GM19463 (cell line): ENCODE measurements at regions not wholly inside any gene's neighbourhood (a gene's known extent, or its start where the extent isn't known, plus 50 kb on each side); places are given as distances from the start of the nearest gene placed in this dataset.

ENCODE experiments used
- ATAC-seq: cut with Tn5 transposase; IDR thresholded peaks from one replicate; pipeline ENCODE4 v1.9.1; 2021; ENCODE audit warnings: mild to moderate bottlenecking, moderate library complexity; ENCODE audit not compliant: unreplicated experiment

DNA sequence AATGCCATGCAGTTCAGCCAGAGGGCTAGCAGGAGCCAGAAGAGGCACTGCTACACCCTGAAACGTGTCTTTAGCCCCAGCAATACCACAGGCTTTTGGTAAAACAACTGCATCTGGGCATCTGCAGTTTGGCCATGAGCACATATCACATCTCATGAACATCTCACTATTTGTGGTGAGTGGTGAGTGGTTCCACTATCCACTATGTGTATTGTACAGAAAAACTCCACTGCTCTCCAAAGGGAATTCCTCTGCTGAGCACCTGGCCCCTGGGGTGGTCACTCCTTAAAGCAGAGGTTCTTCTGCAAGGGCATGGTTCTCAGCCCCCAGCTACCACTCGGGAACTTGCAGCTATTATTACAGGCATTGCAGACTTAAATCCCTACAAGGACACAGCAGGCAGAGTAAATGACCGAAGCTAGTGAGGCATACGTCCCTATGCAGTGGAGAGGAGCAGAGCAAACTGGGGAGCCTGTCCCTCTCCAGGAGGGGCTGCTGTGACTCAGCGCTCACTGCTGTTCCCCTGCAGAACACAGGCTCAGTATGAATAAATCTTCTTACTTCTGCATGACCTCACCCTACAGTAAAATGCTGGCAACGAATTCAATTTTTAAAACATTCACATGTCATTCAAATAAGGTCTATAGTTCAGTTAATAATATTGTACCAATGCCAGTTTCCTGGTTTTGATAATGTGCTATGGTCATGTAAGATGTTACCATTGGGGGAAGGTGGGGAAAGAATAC is 332.4 kb upstream of the ZNF507 start:
- ATAC-seq, result no peak

DNA sequence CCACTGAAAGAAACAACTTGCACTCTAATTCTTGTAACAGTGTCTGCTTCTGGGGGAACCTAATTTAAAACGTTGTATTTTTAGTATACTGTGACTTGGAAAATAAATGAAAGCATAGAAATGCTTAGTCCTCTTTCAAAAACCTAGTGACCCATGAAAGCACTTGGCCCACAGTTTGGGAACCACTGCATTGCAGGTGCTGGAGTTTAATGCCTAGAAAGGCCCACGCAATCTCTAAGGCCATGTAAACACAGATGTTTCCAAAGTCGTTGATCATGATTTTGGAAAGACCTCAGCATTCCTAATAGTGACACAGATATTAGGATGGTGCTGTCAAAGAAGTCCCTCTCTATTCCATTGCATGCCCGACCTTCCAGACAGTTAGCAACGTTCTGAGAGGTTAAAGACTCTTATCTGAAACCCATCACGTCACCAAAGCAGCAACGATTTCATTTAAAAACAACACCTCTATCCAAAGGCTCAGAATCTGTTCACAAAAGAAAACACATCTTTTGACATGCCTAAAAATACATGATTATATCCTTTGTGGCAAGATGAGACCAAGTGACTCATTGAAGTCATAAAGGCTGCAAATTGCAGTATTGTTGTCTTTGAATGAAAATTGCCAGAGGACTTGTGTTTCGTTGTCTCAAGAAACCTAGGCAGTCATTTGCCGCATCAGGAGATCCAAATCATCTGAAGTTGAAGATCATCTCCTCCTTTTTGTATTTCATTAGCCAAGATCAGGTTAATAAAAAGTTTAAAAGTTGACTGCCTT is 328.0 kb upstream of the ZNF507 start:
- ATAC-seq, result no peak

- no peak for ATAC-seq
These were observed 327.4 kb upstream of the ZNF507 start for GRCh38 chr19:32018014-32018413.

DNA sequence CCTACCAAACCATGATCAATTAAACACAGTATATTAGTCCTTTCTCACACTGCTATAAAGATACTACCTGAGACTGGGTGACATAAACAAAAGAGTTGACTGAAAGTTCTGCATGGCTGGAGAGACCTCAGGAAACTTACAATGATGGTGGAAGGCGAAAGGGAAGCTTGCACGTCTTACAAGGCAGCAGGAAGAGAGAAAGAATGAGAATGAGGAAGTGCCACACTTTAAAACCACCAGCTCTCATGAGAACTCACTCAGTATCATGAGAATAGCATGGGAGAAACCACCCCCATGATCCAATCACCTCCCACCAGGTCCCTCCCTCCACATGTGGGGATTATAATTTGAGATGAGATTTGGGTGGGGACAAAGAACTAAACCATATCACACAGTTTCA is 324.9 kb upstream of the ZNF507 start:
- no peak for ATAC-seq

GRCh38 chr19:32022044-32022640 is 323.3 kb upstream of the ZNF507 start:
- no peak for ATAC-seq

DNA sequence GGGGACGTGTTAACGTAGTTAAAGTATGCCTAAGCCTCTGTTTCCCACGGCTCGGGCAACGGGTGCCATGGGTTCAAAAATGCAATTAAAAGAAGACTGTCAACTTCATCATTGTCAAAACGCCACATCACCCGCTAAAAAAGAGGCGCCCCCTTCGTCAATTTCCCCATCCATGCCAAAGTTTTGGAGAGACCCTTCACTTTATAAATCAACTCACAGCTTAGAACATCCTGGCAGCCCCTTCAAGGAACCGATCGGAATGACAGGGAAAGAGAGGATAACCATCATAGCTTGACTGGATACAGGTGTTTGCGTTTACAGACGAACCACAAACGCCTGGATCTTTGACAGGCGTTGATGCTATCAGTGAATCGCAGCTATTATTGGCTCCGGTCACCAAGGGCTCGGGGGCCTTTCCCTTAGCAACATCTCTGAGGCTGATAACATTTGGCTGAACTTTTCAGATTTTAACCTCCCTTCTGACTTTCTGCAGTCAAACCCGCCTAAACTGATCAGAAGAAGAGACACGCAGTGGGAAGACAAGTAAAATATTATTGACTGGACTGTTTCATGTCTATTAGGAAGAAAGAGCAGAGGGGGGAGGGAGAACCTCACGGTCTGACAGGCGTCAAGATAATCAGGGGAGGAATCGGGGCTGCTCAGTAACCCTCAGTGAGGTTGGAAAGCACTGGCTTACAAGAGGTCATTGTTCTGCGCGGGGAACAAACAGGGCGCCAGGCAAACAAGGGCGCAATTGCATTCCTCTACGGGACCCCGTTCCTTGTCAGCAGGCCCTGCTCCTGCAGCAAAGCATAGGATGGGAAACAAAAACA is 322.5 kb upstream of the ZNF507 start:
- ATAC-seq, result no peak

DNA sequence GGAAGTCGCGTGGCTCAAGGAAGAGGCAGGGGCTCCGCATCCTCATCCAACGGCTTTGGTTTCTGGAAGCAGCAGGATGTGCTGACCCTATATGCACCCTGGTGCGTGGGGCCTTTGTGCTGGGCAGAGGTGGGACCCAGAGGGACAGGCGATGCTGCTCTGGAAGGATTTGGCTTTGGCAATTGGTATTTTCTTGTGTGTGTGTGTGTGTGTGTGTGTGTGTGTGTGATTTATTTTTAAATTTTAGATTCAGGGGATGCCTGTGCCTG is 321.9 kb upstream of the ZNF507 start:
- ATAC-seq, result no peak

- no peak for ATAC-seq
These were observed 316.2 kb upstream of the ZNF507 start for GRCh38 chr19:32029235-32029634.

DNA sequence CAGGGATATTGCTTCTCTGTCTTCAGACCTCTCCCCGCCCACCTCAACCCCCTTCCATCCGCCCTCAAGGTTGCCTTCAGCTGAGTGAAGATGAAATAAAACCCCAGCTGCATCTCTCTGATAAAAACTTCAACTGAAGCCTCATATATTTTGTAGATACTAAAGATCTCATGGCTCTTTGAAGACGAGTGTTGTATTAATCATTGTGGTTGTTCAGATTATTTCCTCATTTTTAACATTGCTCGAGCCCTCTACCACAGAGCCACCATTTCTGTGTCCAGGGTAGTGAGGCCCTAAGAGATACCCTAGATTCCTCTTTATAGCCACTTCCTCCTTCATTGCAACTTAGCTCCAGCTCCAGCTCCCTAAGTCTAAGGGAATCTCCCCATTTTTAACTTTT is 312.8 kb upstream of the ZNF507 start:
- no peak for ATAC-seq

DNA sequence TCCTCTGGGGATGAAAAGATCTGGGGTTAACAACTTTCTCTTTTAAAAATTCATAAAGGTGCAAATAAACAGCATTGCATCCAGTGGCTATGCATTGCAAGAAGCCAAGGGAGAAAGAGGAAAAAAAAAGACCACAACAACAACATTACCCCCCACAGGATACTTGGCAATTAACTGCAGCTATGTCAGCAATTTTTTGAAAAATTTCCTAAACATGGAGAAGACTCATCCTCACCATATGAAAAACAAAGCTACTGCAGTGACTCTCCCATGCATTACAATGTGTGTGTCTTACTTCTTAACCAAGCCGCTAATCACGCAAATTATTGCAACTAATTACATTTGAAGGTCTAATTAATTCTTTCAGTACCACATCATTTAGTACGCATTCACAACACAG is 309.8 kb upstream of the ZNF507 start:
- ATAC-seq, result no peak

DNA sequence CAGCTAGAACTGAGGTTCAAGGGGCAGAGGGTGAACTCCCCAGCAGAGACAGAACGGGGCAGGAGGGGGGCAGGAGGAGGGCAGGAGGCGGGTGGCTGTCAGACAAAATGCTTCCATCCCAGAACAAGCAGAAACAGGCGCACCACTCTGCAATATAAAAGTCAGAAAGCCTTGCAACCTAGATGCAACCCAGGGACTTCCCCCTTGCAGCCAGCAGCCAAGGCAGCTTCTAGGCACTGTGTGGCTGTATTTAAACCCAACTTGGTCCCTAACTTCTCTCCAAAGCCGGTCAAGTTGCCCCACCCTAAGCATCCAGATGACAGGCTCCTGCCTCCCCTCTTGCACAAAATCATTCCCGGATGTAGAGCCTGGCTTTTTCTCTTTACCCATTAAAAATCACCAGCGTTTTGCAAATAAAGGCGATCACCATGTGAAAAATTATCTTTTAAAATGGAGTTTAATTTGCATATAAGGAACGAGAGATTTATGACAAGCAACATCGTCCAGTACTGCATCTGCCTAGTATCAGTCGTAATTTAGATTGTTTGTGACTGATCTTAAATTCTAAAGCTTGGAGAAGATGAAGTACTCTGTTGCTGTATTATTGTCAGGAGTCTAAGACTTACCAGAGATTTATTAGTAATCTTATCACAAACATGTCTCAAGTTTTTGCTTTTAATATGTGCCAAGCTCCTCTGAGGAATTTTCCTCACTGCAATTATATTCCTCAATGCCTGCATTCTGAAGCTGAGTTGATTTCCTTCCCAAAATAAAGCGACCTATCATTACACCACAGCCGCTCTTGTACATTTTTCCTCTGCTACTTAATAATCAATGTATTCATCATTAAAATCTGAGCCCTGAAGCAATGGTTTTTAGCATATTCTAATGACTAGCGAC is 307.1 kb upstream of the ZNF507 start:
- no peak for ATAC-seq

- no peak for ATAC-seq
These were observed 306.4 kb upstream of the ZNF507 start for GRCh38 chr19:32038961-32039360.

DNA sequence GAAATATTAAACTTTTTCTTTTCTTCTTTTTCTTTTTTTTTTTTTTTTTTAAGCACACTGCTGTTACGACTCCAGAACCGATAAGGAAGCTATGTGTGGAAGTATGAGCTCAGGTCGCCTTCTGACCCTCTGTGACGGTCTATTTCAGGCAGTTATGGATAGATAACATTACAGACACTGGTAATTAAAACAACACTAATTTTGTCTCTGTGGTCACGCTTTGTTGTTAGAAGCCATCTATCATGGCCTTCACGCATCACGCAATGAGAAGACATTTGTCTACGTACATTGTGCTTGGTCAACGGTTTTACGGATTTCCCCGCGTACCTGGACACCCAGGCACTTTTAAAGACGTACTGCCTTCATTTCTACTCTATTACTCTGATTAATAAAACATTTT is 306.0 kb upstream of the ZNF507 start:
- no peak for ATAC-seq

- ATAC-seq, result no peak
These were observed 305.2 kb upstream of the ZNF507 start for GRCh38 chr19:32040236-32040635.

DNA sequence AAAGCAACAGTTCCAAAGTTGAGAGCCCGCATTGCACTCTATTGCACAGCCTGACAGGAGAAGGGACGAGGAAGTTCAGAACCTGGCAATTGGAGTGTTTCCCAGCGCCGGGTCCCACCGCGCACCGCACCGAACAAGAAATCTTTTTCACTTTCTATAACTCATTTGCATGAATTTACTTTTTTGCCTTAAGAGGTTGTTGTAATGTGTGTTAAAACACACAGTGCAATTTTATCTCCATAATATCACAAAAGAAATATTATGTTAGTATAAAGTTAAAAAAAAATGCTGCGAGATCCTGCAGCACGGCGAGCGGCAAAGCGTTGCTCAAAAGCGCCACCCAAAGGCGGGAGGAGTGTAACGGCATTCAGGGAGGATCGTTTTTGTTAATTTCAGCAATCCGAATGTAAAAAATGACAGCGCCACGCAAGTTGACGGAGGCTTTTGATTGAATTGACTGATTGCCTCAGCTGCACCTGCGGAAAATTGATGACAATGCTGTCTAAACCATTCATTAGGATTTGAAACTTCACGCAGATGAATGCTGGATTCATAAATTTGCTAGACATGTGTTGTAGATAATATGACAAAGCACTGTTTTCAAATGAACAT is 303.6 kb upstream of the ZNF507 start:
- no peak for ATAC-seq

GRCh38 chr19:32047788-32048187 is 297.6 kb upstream of the ZNF507 start:
- ATAC-seq, result no peak

DNA sequence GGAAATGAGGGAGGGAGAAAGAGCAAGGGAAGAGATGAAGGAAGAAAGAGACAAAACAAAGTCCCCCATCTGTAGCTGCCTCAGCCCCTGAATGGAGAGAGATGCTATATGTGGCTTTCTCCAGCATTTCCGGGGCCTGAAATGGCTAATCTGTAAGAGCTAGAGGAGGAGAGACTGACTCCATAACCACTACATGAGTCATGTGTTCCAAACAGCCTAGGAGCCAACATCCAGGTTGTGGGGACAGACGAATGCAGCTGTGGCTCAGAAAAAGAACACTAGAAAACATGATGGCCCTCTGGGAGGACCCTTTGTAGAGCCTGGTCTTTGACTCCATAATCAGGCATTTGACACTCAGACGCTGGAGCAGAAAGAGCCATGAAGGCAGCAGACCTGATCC is 292.0 kb upstream of the ZNF507 start:
- ATAC-seq, result no peak

DNA sequence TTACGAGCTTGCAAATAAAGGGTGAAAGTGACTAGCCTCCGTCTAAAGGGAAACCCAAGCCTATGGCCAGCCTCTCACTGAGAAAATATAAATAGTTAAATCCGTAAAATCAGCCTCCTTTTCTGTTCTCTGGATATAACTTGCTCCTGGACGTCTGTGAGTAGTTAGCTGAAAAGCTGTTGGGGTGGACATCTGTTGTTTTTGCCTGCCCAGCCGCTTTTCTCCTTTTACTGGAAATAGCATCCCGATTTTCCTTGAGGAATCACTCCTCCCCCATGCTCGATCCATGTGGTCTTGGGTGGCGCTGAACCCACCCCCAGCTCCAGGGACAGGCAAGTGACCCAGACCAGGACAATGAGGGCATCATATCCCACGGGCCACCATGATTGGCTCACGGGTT is 291.5 kb upstream of the ZNF507 start:
- ATAC-seq, result no peak

- no peak for ATAC-seq
These were observed 287.3 kb upstream of the ZNF507 start for GRCh38 chr19:32058131-32058530.

DNA sequence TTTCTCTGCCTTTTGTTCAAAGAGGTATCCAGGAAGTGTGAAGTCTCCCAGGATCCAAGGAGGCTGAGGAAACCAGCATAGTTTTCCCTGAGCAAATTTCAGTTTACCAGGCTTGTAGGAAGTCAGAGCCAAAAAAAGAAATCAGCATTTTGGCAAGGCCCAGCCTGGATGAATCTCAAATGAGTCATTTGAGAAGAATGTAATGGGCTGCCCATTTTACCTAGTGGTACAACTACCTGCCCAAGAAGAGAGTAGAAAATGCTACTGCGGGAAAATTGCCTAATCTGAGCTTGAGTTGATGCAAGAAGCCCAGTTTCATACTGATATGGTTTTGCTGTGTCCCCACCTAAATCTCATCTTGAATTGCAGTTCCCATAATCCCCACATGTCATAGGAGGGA is 284.1 kb upstream of the ZNF507 start:
- ATAC-seq, result no peak
